RWPE1 (cell line): ENCODE measurements at regions not wholly inside any gene's neighbourhood (a gene's known extent, or its start where the extent isn't known, plus 50 kb on each side); places are given as distances from the start of the nearest gene placed in this dataset.

Experiments used
- CTCF ChIA-PET: fragments of 350-600 bp; sonication (Branson Sonifier 250); formaldehyde crosslinking; extraction: SDS; loops from one replicate; lab custom pipeline; 2021; lab: Yijun Ruan, JAX
- POLR2A ChIA-PET: fragments of 400-600 bp; formaldehyde crosslinking; extraction: SDS; loops from one replicate; lab custom pipeline; 2020; ENCODE audit warnings: antibody characterized with exemption; ENCODE audit not compliant: low non-redundant PET; lab: Yijun Ruan, JAX
- DNase-seq: peaks from one replicate; pipeline ENCODE4 v3.0.0; 2012; ENCODE audit warnings: low spot score
- H3K27ac ChIP-seq: fragments of 450-650 bp; 2 replicates; pipeline ENCODE4 v1.5.1; 2017
- TF ChIP-seq, protein P1 (sequence below): fragments of 450-650 bp; conservative IDR thresholded peaks from 2 replicates; pipeline ENCODE4 v1.5.1; 2017; ENCODE audit warnings: low read depth, mild to moderate bottlenecking

DNA sequence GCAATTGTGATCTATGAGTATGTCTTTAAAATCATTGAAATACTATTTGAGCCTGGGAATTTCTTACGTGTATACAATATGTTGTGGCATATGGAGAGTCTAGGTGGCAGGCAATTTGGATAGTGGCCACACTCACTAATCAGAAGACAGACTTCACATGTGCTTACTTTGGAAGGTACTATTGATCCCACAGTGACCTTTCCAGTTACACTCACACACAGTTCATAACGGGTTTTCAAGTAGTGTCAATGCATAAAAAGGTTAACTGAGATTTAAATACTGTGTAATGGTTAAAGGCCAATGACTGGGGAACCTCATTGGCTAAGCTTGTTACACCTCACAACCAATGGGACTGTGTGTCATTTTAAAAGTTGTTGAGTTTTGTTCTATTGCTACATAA is 783.2 kb downstream of the RPA4 start:
- DNase-seq = no peak
- TF ChIP-seq, protein P1, sequence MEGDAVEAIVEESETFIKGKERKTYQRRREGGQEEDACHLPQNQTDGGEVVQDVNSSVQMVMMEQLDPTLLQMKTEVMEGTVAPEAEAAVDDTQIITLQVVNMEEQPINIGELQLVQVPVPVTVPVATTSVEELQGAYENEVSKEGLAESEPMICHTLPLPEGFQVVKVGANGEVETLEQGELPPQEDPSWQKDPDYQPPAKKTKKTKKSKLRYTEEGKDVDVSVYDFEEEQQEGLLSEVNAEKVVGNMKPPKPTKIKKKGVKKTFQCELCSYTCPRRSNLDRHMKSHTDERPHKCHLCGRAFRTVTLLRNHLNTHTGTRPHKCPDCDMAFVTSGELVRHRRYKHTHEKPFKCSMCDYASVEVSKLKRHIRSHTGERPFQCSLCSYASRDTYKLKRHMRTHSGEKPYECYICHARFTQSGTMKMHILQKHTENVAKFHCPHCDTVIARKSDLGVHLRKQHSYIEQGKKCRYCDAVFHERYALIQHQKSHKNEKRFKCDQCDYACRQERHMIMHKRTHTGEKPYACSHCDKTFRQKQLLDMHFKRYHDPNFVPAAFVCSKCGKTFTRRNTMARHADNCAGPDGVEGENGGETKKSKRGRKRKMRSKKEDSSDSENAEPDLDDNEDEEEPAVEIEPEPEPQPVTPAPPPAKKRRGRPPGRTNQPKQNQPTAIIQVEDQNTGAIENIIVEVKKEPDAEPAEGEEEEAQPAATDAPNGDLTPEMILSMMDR = no peak
- CTCF ChIA-PET = no interaction called here
- POLR2A ChIA-PET = no interaction called here
- H3K27ac ChIP-seq = no peak overlapping the region

DNA sequence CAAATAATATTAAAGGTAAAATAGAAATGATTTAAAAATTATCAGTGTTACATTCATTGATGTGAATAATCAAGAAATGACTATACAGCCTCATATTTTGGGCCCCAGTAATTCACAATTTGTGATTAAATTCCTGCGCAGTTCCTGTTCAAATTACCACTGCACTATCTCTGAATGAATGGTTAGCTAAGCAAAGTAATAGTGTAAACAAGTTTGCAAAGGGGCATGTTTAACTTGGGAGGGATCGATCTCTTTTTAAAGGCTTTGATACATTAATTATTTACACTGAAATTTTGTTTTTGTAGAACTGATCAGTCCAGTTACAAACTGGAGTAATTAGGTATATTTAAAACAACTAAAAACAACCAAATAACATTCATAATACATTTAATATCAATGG is 784.4 kb downstream of the RPA4 start:
- ChIA-PET POLR2A (no interaction called here), CTCF (no interaction called here)
- DNase-seq = no peak
- H3K27ac ChIP-seq = no peak overlapping the region
- TF ChIP-seq, protein P1 = no peak

DNA sequence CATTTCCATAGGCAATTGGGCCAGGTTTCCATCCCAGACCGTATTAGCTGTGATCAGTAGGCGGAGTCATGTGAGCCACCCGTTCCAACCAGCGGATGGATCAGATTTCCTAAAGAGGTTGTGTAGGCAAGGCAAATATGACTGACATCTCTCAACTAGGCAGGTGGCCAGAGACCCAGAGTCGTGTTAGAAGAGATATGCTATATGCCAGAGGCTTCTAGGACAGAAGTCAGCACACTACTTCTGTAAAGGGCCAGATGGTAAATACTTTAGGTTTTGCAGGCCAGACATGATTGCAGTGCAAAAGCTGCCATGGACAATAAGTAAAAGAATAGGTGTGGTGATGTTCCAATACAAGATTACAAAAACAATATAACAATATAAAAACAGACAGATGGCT is 788.4 kb downstream of the RPA4 start:
- DNase-seq = no peak
- H3K27ac ChIP-seq = no peak overlapping the region
- ChIA-PET CTCF (no interaction called here), POLR2A (no interaction called here)
- TF ChIP-seq, protein P1 = no peak

DNA sequence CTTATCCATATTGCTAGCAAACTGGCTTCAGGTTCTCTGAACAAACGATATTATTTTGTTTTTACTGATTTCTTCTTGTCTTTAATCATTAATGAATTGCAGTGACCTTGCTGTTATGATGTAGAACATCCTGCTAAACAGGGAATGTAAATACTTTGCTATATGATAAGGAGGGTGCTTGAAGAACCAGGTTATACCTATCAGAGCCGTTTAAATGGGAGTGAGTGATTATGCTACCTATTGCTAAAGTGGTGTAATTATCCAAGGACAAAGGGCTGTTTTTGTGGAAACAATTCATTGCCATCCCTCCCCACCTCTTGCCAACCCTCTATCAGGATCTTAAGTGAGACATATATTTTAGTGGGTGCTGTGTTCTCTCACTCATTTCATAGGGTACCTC is 788.9 kb downstream of the RPA4 start:
- TF ChIP-seq, protein P1 = no peak
- no peak for DNase-seq
- ChIA-PET CTCF (no interaction called here), POLR2A (no interaction called here)
- no peak overlapping the region for H3K27ac ChIP-seq

DNA sequence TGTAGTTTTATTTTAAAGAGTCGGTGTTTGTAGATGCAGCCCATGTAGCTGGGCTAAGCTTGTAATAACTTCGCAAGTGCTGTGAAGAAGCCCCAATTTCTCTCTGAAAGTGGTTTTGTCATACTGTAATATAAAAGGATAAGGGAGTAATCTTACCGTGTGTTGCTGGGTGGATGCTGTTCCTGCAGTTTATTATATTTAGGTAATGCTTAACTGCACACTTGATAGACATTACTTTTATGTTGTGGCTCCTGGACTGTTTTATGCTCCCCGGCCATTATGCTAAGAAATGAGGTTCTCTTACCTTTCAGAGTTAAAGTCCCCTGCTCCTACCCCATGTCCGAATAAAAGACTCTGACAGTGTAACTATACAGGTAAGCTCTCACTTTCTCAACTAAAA is 789.4 kb downstream of the RPA4 start:
- TF ChIP-seq, protein P1 = no peak
- CTCF ChIA-PET = no interaction called here
- POLR2A ChIA-PET = no interaction called here
- no peak overlapping the region for H3K27ac ChIP-seq
- no peak for DNase-seq

DNA sequence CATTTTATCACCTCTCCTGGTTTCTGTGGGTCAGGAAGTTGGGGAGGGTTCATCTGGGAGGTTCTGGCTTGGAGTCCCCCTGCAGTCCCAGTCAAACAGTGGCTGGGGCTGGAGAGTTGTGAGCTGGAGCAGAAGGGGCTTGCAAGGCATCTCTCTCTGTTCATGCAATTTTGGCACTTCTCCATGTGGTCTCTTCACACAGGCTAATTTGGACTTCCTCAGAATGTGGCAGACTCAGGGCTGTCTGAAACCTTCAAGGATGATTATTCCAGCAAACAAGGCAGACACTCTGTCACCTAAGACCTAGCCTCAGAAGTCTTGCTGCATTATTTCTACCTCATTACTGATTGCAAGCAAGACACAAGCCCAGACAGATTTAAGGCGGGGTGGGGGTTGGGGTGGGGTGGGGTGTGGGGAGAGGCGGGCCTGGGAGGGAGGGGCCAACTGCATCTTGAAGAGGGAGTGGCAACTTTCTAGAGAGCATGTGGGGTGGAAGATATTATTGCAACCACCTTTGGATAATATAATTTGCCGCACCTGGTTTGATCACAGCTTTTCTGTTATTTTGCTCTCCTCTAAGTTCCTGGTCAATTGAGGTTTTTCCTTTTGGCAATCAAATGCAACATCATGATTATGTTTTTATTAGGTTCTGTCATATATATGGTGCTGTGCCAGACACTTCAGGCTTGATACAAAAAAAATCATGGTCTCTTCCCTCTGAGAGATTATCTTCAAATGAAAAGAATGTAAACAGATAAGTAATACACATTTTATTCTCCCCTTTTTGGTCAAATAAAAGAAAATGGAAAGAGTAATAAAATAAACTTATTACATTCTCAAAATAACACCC is 799.5 kb downstream of the RPA4 start:
- peak; percentile 3 for DNase-seq
- ChIA-PET POLR2A (no interaction called here), CTCF (interaction anchor here (0.6 kb wide), 1 partner anchor 92 kb away, joined by 4 read pairs; no protein-coding TSS in a partner anchor)
- TF ChIP-seq, protein P1 = no peak
- no peak overlapping the region for H3K27ac ChIP-seq
